Activated effector memory CD4-positive, alpha-beta T cell treated with anti-CD3 and anti-CD28 coated beads, Interleukin-2, amount 50 U/mL, for 16 hours (primary cell): ENCODE measurements at regions not wholly inside any gene's neighbourhood (a gene's known extent, or its start where the extent isn't known, plus 50 kb on each side); places are given as distances from the start of the nearest gene placed in this dataset.
"Not testable (repeated sequence)": the region's sequence is repeated elsewhere in the genome, so short reads cannot be mapped to it uniquely, and the experiment has no call there.

ENCODE experiments used
- DNase-seq: peaks from one replicate; pipeline ENCODE4 v3.0.0-alpha.2; 2020

- not testable (repeated sequence) for DNase-seq
Observed at GRCh38 chr21:8757399-8758093, 1763.8 kb upstream of the TPTE start.

GRCh38 chr21:8758921-8759367, 1762.4 kb upstream of the TPTE start:
- not testable (repeated sequence) for DNase-seq

GRCh38 chr21:8762241-8762640, 1759.1 kb upstream of the TPTE start:
- not testable (repeated sequence) for DNase-seq

GRCh38 chr21:8764416-8764815, 1757.0 kb upstream of the TPTE start:
- DNase-seq: not testable (repeated sequence)

GRCh38 chr21:8766142-8766541, 1755.2 kb upstream of the TPTE start:
- not testable (repeated sequence) for DNase-seq

GRCh38 chr21:8772910-8773514, 1748.4 kb upstream of the TPTE start:
- not testable (repeated sequence) for DNase-seq

GRCh38 chr21:8775591-8776215, 1745.7 kb upstream of the TPTE start:
- DNase-seq: not testable (repeated sequence)

GRCh38 chr21:8777260-8777659, 1744.1 kb upstream of the TPTE start:
- not testable (repeated sequence) for DNase-seq

GRCh38 chr21:8778323-8779085, 1742.9 kb upstream of the TPTE start:
- DNase-seq: not testable (repeated sequence)

- DNase-seq: not testable (repeated sequence)
Observed at GRCh38 chr21:8812840-8813239, 1708.5 kb upstream of the TPTE start.

GRCh38 chr21:8834264-8834663, 1687.1 kb upstream of the TPTE start:
- peak; percentile 47 for DNase-seq
